Cardiac fibroblast (primary cell): ENCODE measurements at regions not wholly inside any gene's neighbourhood (a gene's known extent, or its start where the extent isn't known, plus 50 kb on each side); places are given as distances from the start of the nearest gene placed in this dataset.

Experiments used
- DNase-seq, 2 donors: peaks; one replicate each; pipeline versions ENCODE4 v3.0.0 to v3.0.0-alpha.2; 2010; ENCODE audit warnings: low read depth in 2 of 2
- H3K4me3 ChIP-seq, 2 donors: replicated peaks in 1 of 2; 1 replicate in 1 of 2; 2 replicates in 1 of 2; pipeline ENCODE4 v1.5.1; 2011; ENCODE audit warnings: low read depth in 2 of 2, low read length in 2 of 2, mild to moderate bottlenecking in 2 of 2, moderate library complexity in 1 of 2
- CTCF ChIP-seq: IDR thresholded peaks from one replicate; pipeline ENCODE4 v1.5.1; 2011; ENCODE audit warnings: low read depth, mild to moderate bottlenecking, low read length, inconsistent platforms

GRCh38 chr9:24608599-24608998 is 62.9 kb upstream of the IZUMO3 start:
- TF ChIP-seq CTCF: no peak
- DNase-seq: no peak
- no peak overlapping the region for H3K4me3 ChIP-seq

- DNase-seq: no peak
- TF ChIP-seq CTCF: no peak
- no peak overlapping the region for H3K4me3 ChIP-seq
Measured at GRCh38 chr9:24602693-24603352, 57.1 kb upstream of the IZUMO3 start.
